OCI-LY3 (cell line): ENCODE measurements at regions not wholly inside any gene's neighbourhood (a gene's known extent, or its start where the extent isn't known, plus 50 kb on each side); places are given as distances from the start of the nearest gene placed in this dataset.

Experiments used
- H2AFZ ChIP-seq: fragments of 200-600, 300-600 bp; shearing (Covaris generic); 2 replicates; pipeline ENCODE4 v1.6.0; 2014; ENCODE audit warnings: antibody characterized with exemption, low read depth, low read length
- H3K27ac ChIP-seq: fragments of 200-600, 300-600 bp; sonication (generic); 2 replicates; pipeline ENCODE4 v1.5.1; 2014; ENCODE audit warnings: mild to moderate bottlenecking, low read length, moderate library complexity, mixed read lengths
- H3K27me3 ChIP-seq: fragments of 200-600, 300-600 bp; sonication (generic); 2 replicates; pipeline ENCODE4 v1.6.1; 2014; ENCODE audit warnings: low read depth, low read length, mixed read lengths
- H3K36me3 ChIP-seq: fragments of 200-600, 300-600 bp; sonication (generic); replicated peaks from 2 replicates; pipeline ENCODE3; 2014; ENCODE audit warnings: low read depth, low read length, mixed read lengths
- H3K4me1 ChIP-seq: fragments of 300-600, 200-600 bp; sonication (generic); 2 replicates; pipeline ENCODE4 v1.6.1; 2014; ENCODE audit warnings: low read length, mixed read lengths
- H3K4me2 ChIP-seq: fragments of 200-600, 300-600 bp; sonication (generic); 2 replicates; pipeline ENCODE4 v1.6.1; 2014; ENCODE audit warnings: low read length, mixed read lengths
- H3K4me3 ChIP-seq: fragments of 300-600, 200-600 bp; sonication (generic); 2 replicates; pipeline ENCODE4 v1.5.1; 2014; ENCODE audit warnings: antibody characterized with exemption, mild to moderate bottlenecking, low read length, moderate library complexity
- H3K79me2 ChIP-seq: fragments of 300-600, 200-600 bp; shearing (Covaris generic); 2 replicates; pipeline ENCODE4 v1.6.1; 2014; ENCODE audit warnings: mild to moderate bottlenecking, low read length, mixed read lengths
- H3K9ac ChIP-seq: fragments of 300-600, 200-600 bp; shearing (Covaris generic); 2 replicates; pipeline ENCODE4 v1.6.0; 2014; ENCODE audit warnings: mild to moderate bottlenecking, low read length, moderate library complexity
- H3K9me3 ChIP-seq: fragments of 200-600, 300-600 bp; shearing (Covaris generic); 2 replicates; pipeline ENCODE4 v1.6.1; 2014; ENCODE audit warnings: low read length, mixed read lengths; ENCODE audit not compliant: insufficient read depth
- H4K20me1 ChIP-seq: fragments of 200-600, 300-600 bp; sonication (generic); 2 replicates; pipeline ENCODE4 v1.6.1; 2016; ENCODE audit warnings: low read length, mixed read lengths; ENCODE audit not compliant: insufficient read depth
- CTCF ChIP-seq: fragments of 200-600, 300-600 bp; sonication (generic); IDR thresholded peaks from 2 replicates; pipeline ENCODE4 v1.5.1; 2014; ENCODE audit warnings: antibody characterized with exemption, low read length, low read depth
- EZH2phosphoT487 ChIP-seq: fragments of 200-600 bp; shearing (Covaris generic); IDR thresholded peaks from 2 replicates; pipeline ENCODE4 v1.6.1; 2018; ENCODE audit warnings: antibody characterized with exemption, mixed run types, low read depth

- no peaks in the 10 kb centered on the region for H3K27me3 ChIP-seq
- no peak overlapping the region for H2AFZ ChIP-seq
- no peaks in the 10 kb centered on the region for H3K4me1 ChIP-seq
- no peak overlapping the region for H3K9ac ChIP-seq
- H3K27ac ChIP-seq = no peak overlapping the region
- H3K9me3 ChIP-seq = no peaks in the 10 kb centered on the region
- no peak overlapping the region for H3K4me3 ChIP-seq
- no peaks in the 10 kb centered on the region for H4K20me1 ChIP-seq
- TF ChIP-seq CTCF (no peak), EZH2phosphoT487 (no peak)
- H3K36me3 ChIP-seq = no peaks in the 10 kb centered on the region
- H3K79me2 ChIP-seq = no peaks in the 10 kb centered on the region
- H3K4me2 ChIP-seq = no peak overlapping the region
Measured at GRCh38 chr16:82454566-82454965, 172.2 kb upstream of the CDH13 start.

- no peaks in the 10 kb centered on the region for H3K36me3 ChIP-seq
Measured at GRCh38 chr16:82454152-82454551, 172.6 kb upstream of the CDH13 start.

GRCh38 chr16:82452004-82452756 lies 174.6 kb upstream of the CDH13 start:
- Histone ChIP-seq H3K4me2 (no peak overlapping the region), H3K9me3 (no peaks in the 10 kb centered on the region), H3K27ac (no peak overlapping the region), H3K36me3 (no peaks in the 10 kb centered on the region), H3K79me2 (no peaks in the 10 kb centered on the region), H3K4me3 (no peak overlapping the region), H4K20me1 (no peaks in the 10 kb centered on the region), H3K27me3 (no peaks in the 10 kb centered on the region), H2AFZ (no peak overlapping the region), H3K4me1 (no peaks in the 10 kb centered on the region), H3K9ac (no peak overlapping the region)
- TF ChIP-seq EZH2phosphoT487 (no peak), CTCF (no peak)

More at GRCh38 chr16:82454152-82454551, 172.6 kb upstream of the CDH13 start:
- Histone ChIP-seq H3K79me2 (no peaks in the 10 kb centered on the region), H2AFZ (no peak overlapping the region), H3K4me3 (no peak overlapping the region), H3K9me3 (no peaks in the 10 kb centered on the region), H3K9ac (no peak overlapping the region), H3K27ac (no peak overlapping the region), H3K4me1 (no peaks in the 10 kb centered on the region), H3K27me3 (no peaks in the 10 kb centered on the region), H4K20me1 (no peaks in the 10 kb centered on the region), H3K4me2 (no peak overlapping the region)
- TF ChIP-seq EZH2phosphoT487 (no peak), CTCF (no peak)

GRCh38 chr16:82451449-82451848 lies 175.3 kb upstream of the CDH13 start:
- Histone ChIP-seq H3K27ac (no peak overlapping the region), H3K9me3 (no peaks in the 10 kb centered on the region), H3K36me3 (no peaks in the 10 kb centered on the region), H3K9ac (no peak overlapping the region), H3K27me3 (no peaks in the 10 kb centered on the region), H3K4me2 (no peak overlapping the region), H3K4me3 (no peak overlapping the region), H3K4me1 (no peaks in the 10 kb centered on the region), H3K79me2 (no peaks in the 10 kb centered on the region), H4K20me1 (no peaks in the 10 kb centered on the region), H2AFZ (no peak overlapping the region)
- TF ChIP-seq CTCF = no peak
- no peak for TF ChIP-seq EZH2phosphoT487
